Thyroid gland (tissue), 4 donors: ENCODE measurements at regions not wholly inside any gene's neighbourhood (a gene's known extent, or its start where the extent isn't known, plus 50 kb on each side); places are given as distances from the start of the nearest gene placed in this dataset.

ENCODE experiments used
- POLR2A ChIP-seq, 2 donors: fragments of 450-650 bp; IDR thresholded peaks; one replicate each; pipeline ENCODE4 v1.6.1; 2017; ENCODE audit warnings: antibody characterized with exemption in 2 of 2, mild to moderate bottlenecking in 2 of 2, moderate library complexity in 1 of 2
- TF ChIP-seq, protein P1 (sequence below), 6 experiments: fragments of 200-600 bp in 3 of 6; fragments of 450-650 bp in 3 of 6; sonication (generic) in 3 of 6; IDR thresholded peaks; one replicate each; pipeline ENCODE4 v1.5.1; 2016 to 2019; ENCODE audit warnings: antibody characterized with exemption in 6 of 6, mild to moderate bottlenecking in 2 of 6, inconsistent platforms in 1 of 6, moderate library complexity in 1 of 6

- TF ChIP-seq, protein P1, sequence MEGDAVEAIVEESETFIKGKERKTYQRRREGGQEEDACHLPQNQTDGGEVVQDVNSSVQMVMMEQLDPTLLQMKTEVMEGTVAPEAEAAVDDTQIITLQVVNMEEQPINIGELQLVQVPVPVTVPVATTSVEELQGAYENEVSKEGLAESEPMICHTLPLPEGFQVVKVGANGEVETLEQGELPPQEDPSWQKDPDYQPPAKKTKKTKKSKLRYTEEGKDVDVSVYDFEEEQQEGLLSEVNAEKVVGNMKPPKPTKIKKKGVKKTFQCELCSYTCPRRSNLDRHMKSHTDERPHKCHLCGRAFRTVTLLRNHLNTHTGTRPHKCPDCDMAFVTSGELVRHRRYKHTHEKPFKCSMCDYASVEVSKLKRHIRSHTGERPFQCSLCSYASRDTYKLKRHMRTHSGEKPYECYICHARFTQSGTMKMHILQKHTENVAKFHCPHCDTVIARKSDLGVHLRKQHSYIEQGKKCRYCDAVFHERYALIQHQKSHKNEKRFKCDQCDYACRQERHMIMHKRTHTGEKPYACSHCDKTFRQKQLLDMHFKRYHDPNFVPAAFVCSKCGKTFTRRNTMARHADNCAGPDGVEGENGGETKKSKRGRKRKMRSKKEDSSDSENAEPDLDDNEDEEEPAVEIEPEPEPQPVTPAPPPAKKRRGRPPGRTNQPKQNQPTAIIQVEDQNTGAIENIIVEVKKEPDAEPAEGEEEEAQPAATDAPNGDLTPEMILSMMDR (IDR thresholded peaks at IDR 0.05) = no peak
- no peak for TF ChIP-seq POLR2A (IDR thresholded peaks at IDR 0.05)
Measured at GRCh38 chr20:10167040-10167439, 51.6 kb upstream of the SNAP25 start.
